Suprapubic skin (tissue), 4 donors: ENCODE measurements at regions not wholly inside any gene's neighbourhood (a gene's known extent, or its start where the extent isn't known, plus 50 kb on each side); places are given as distances from the start of the nearest gene placed in this dataset.

Experiments used
- DNase-seq, 2 donors: peaks; one replicate each; pipeline ENCODE4 v3.0.0-alpha.2; 2019; ENCODE audit warnings: low spot score in 2 of 2
- H3K27ac ChIP-seq: fragments of 200-600 bp; sonication (generic); one replicate; pipeline ENCODE4 v1.5.1; 2019
- H3K27me3 ChIP-seq: fragments of 200-600 bp; sonication (generic); one replicate; pipeline ENCODE4 v1.5.1; 2019
- H3K36me3 ChIP-seq: fragments of 200-600 bp; sonication (generic); one replicate; pipeline ENCODE4 v1.5.1; 2019
- H3K4me1 ChIP-seq: fragments of 200-600 bp; sonication (generic); one replicate; pipeline ENCODE4 v1.5.1; 2019
- H3K4me3 ChIP-seq: fragments of 200-600 bp; sonication (generic); one replicate; pipeline ENCODE4 v1.5.1; 2019; ENCODE audit warnings: mild to moderate bottlenecking
- H3K9me3 ChIP-seq: fragments of 200-600 bp; sonication (generic); one replicate; pipeline ENCODE4 v1.5.1; 2019
- CTCF ChIP-seq, 2 donors: fragments of 200-600 bp in 1 of 2; fragments of 450-650 bp in 1 of 2; sonication (generic) in 1 of 2; IDR thresholded peaks; one replicate each; pipeline ENCODE4 v1.5.1; 2016 to 2019; ENCODE audit warnings: antibody characterized with exemption in 2 of 2, mild to moderate bottlenecking in 1 of 2, moderate library complexity in 1 of 2
- EP300 ChIP-seq: sonication (generic); formaldehyde crosslinking; IDR thresholded peaks from one replicate; pipeline ENCODE4 v1.6.1; 2017; ENCODE audit warnings: antibody characterized with exemption
- POLR2A ChIP-seq, 2 donors: fragments of 450-650 bp; IDR thresholded peaks; one replicate each; pipeline ENCODE4 v1.6.1; 2017; ENCODE audit warnings: antibody characterized with exemption in 2 of 2, mild to moderate bottlenecking in 2 of 2, moderate library complexity in 2 of 2
- POLR2AphosphoS5 ChIP-seq, 3 donors: sonication (generic); formaldehyde crosslinking; IDR thresholded peaks; one replicate each; pipeline ENCODE4 v1.6.1; 2017; ENCODE audit warnings: antibody characterized with exemption in 3 of 3
- WGBS: methylation state at CpG from one replicate; pipeline ENCODE4 v1.1.5; 2018; 5-methylcytosine and 5-hydroxymethylcytosine counted together

GRCh38 chr2:219707496-219708285 lies 80.3 kb downstream of the SLC4A3 start:
- 84% methylated on average over 4 of the region's 4 CpGs for WGBS

GRCh38 chr2:219709331-219709761 lies 81.9 kb downstream of the SLC4A3 start:
- H3K4me1 ChIP-seq, result no peaks in the 10 kb centered on the region
- H3K9me3 ChIP-seq, result no peaks in the 10 kb centered on the region
- H3K27me3 ChIP-seq, result no peaks in the 10 kb centered on the region
- H3K4me3 ChIP-seq, result no peak overlapping the region
- DNase-seq, result no peak
- no peaks in the 10 kb centered on the region for H3K36me3 ChIP-seq
- TF ChIP-seq EP300 (no peak), POLR2A (IDR thresholded peaks at IDR 0.05) (no peak), CTCF (IDR thresholded peaks at IDR 0.05) (no peak), POLR2AphosphoS5 (IDR thresholded peaks at IDR 0.05) (no peak)
- no peak overlapping the region for H3K27ac ChIP-seq
- WGBS, result 73% methylated on average over 2 of the region's 2 CpGs

More at GRCh38 chr2:219707496-219708285, 80.3 kb downstream of the SLC4A3 start:
- Histone ChIP-seq H3K9me3 (no peaks in the 10 kb centered on the region), H3K27me3 (no peaks in the 10 kb centered on the region), H3K27ac (no peak overlapping the region), H3K36me3 (no peaks in the 10 kb centered on the region), H3K4me3 (no peak overlapping the region), H3K4me1 (peaks cover 5% of the 10 kb centered on the region)
- no peak for TF ChIP-seq EP300
- no peak for DNase-seq

- TF ChIP-seq POLR2AphosphoS5 (IDR thresholded peaks at IDR 0.05), result no peak
- no peak for TF ChIP-seq CTCF (IDR thresholded peaks at IDR 0.05)
- Histone ChIP-seq H3K4me3 (no peak overlapping the region), H3K27me3 (no peaks in the 10 kb centered on the region), H3K4me1 (no peaks in the 10 kb centered on the region), H3K9me3 (no peaks in the 10 kb centered on the region), H3K27ac (no peak overlapping the region), H3K36me3 (no peaks in the 10 kb centered on the region)
- WGBS, result 75% methylated on average over 1 of the region's 1 CpG
- no peak for DNase-seq
These were observed 85.7 kb downstream of the SLC4A3 start for GRCh38 chr2:219713110-219713509.

GRCh38 chr2:219714681-219715400 lies 87.4 kb downstream of the SLC4A3 start:
- WGBS, result 95% methylated on average over 1 of the region's 1 CpG
- H3K27me3 ChIP-seq, result no peaks in the 10 kb centered on the region
- H3K27ac ChIP-seq, result no peak overlapping the region
- TF ChIP-seq POLR2A (IDR thresholded peaks at IDR 0.05), result no peak
- TF ChIP-seq EP300, result no peak
- no peak for TF ChIP-seq POLR2AphosphoS5 (IDR thresholded peaks at IDR 0.05)
- TF ChIP-seq CTCF (IDR thresholded peaks at IDR 0.05), result no peak
- no peaks in the 10 kb centered on the region for H3K36me3 ChIP-seq
- no peaks in the 10 kb centered on the region for H3K9me3 ChIP-seq
- DNase-seq, result no peak
- H3K4me3 ChIP-seq, result no peak overlapping the region
- no peaks in the 10 kb centered on the region for H3K4me1 ChIP-seq

GRCh38 chr2:219718066-219718465 lies 90.6 kb downstream of the SLC4A3 start:
- H3K9me3 ChIP-seq, result no peaks in the 10 kb centered on the region
- TF ChIP-seq POLR2AphosphoS5 (IDR thresholded peaks at IDR 0.05) (no peak), POLR2A (IDR thresholded peaks at IDR 0.05) (no peak), EP300 (no peak), CTCF (IDR thresholded peaks at IDR 0.05) (no peak)
- WGBS, result 71% methylated on average over 3 of the region's 3 CpGs
- DNase-seq, result no peak
- H3K27me3 ChIP-seq, result no peaks in the 10 kb centered on the region
- H3K36me3 ChIP-seq, result no peaks in the 10 kb centered on the region
- H3K4me3 ChIP-seq, result no peak overlapping the region
- no peaks in the 10 kb centered on the region for H3K4me1 ChIP-seq
- H3K27ac ChIP-seq, result no peak overlapping the region
